K562 (cell line): ENCODE measurements at regions not wholly inside any gene's neighbourhood (a gene's known extent, or its start where the extent isn't known, plus 50 kb on each side); places are given as distances from the start of the nearest gene placed in this dataset.

ENCODE experiments used
- ATAC-seq: fragments of 200-7000 bp; cut with Tn5 transposase; 3 replicates; pipeline ENCODE4 v1.9.1; 2020; ENCODE audit warnings: moderate library complexity
- BruUV-seq: library from RNA; stranded (reverse); fragments of 400-500 nt; replicated peaks from 2 replicates; lab custom pipeline; 2021; lab: Mats Ljungman, UMichigan
- CTCF ChIA-PET: fragments of 300-600 bp; formaldehyde crosslinking; extraction: SDS; loops from one replicate; lab custom pipeline; 2021; ENCODE audit warnings: low intra/inter-chr PET ratio; lab: Yijun Ruan, JAX
- POLR2A ChIA-PET: fragments of 300-600, 350-650 bp; sonication (Branson Sonifier 250); formaldehyde crosslinking; extraction: SDS; loops from one replicate; lab custom pipeline; 2021; ENCODE audit warnings: antibody characterized with exemption, inconsistent platforms; lab: Yijun Ruan, JAX
- DNase-seq, 4 experiments: peaks; one replicate each; pipeline versions ENCODE4 v3.0.0 to v3.0.0-alpha.2; 2011 to 2018; ENCODE audit warnings: low spot score in 3 of 4, mixed read lengths in 3 of 4; ENCODE audit errors: extremely low read depth in 1 of 4
- FAIRE-seq: peaks from 2 replicates; lab custom pipeline; 2011; peaks lifted over from hg19 to GRCh38; lab: Jason Lieb, UNC
- H2AFZ ChIP-seq: 2 replicates; pipeline ENCODE4 v1.6.0; 2011; ENCODE audit warnings: low read depth, low read length, control low read depth, inconsistent platforms
- H3K27ac ChIP-seq: fragments of 200-600 bp; 3 replicates; pipeline ENCODE4 v1.8.0; 2011; ENCODE audit warnings: low read depth, mild to moderate bottlenecking, control low read depth, inconsistent platforms, low read length, moderate library complexity, mixed read lengths; ENCODE audit errors: extremely low read depth
- H3K27me3 ChIP-seq, 2 experiments: fragments of 300-600 bp in 1 of 2; 2 replicates in 1 of 2; 3 replicates in 1 of 2; pipeline versions ENCODE4 v1.6.0 to v1.8.0; 2011; ENCODE audit warnings: inconsistent platforms in 2 of 2, low read length in 2 of 2, mild to moderate bottlenecking in 1 of 2, mixed read lengths in 1 of 2, moderate library complexity in 1 of 2; ENCODE audit not compliant: control insufficient read depth in 2 of 2, insufficient read depth in 2 of 2
- H3K36me3 ChIP-seq: fragments of 300-600 bp; 3 replicates; pipeline ENCODE4 v1.8.0; 2011; ENCODE audit warnings: mild to moderate bottlenecking, low read length, inconsistent platforms; ENCODE audit not compliant: control insufficient read depth, insufficient read depth
- H3K4me1 ChIP-seq, 2 experiments: fragments of 200-600 bp in 1 of 2; replicated peaks in 1 of 2; 2 replicates in 1 of 2; 3 replicates in 1 of 2; pipeline versions ENCODE4 v1.5.1 to v1.8.0; 2011; ENCODE audit warnings: inconsistent platforms in 2 of 2, low read length in 2 of 2, mild to moderate bottlenecking in 1 of 2, mixed read lengths in 1 of 2, moderate library complexity in 1 of 2; ENCODE audit not compliant: control insufficient read depth in 2 of 2, insufficient read depth in 2 of 2
- H3K4me2 ChIP-seq: 2 replicates; pipeline ENCODE4 v1.6.1; 2011; ENCODE audit warnings: low read length, control low read depth, inconsistent platforms, mixed read lengths; ENCODE audit not compliant: insufficient read depth
- H3K4me3 ChIP-seq: fragments of 200-600 bp; sonication (generic), shearing (Covaris generic); 2 replicates; pipeline ENCODE4 v1.5.1; 2016; ENCODE audit warnings: control low read depth, inconsistent platforms
- H3K79me2 ChIP-seq: fragments of 200-600 bp; 3 replicates; pipeline ENCODE4 v1.8.0; 2011; ENCODE audit warnings: low read length, inconsistent platforms; ENCODE audit not compliant: control insufficient read depth, insufficient read depth
- H3K9ac ChIP-seq, 2 experiments: 2 replicates each; pipeline versions ENCODE4 v1.6.0 to v1.6.1; 2011; ENCODE audit warnings: low read depth in 2 of 2, low read length in 2 of 2, control low read depth in 1 of 2, inconsistent platforms in 1 of 2, mild to moderate bottlenecking in 1 of 2, mixed read lengths in 1 of 2; ENCODE audit not compliant: insufficient read depth in 1 of 2
- H3K9me1 ChIP-seq: one replicate; pipeline ENCODE4 v1.6.0; 2011; ENCODE audit warnings: inconsistent platforms, mild to moderate bottlenecking, low read length, moderate library complexity; ENCODE audit not compliant: control insufficient read depth, insufficient read depth
- H3K9me3 ChIP-seq: replicated peaks from 2 replicates; pipeline ENCODE4 v1.5.1; 2011; ENCODE audit warnings: low read depth, low read length, inconsistent platforms; ENCODE audit not compliant: control insufficient read depth, insufficient read depth
- H4K20me1 ChIP-seq: replicated peaks from 2 replicates; pipeline ENCODE4 v1.6.1; 2011; ENCODE audit warnings: low read length, inconsistent platforms, mixed read lengths; ENCODE audit not compliant: control insufficient read depth, insufficient read depth
- CEBPB ChIP-seq: fragments of 450-650 bp; IDR thresholded peaks from 2 replicates; pipeline ENCODE4 v1.6.1; 2016; ENCODE audit warnings: missing genetic modification characterization, missing compliant biosample characterization
- HDGF ChIP-seq: fragments of 450-650 bp; IDR thresholded peaks from 2 replicates; pipeline ENCODE4 v1.6.1; 2016
- USF1 ChIP-seq: sonication (generic); formaldehyde crosslinking; IDR thresholded peaks from 2 replicates; pipeline ENCODE4 v1.9.0; 2022; ENCODE audit warnings: mild to moderate bottlenecking, missing genetic modification reagents
- ZNF280A ChIP-seq: fragments of 450-650 bp; IDR thresholded peaks from 2 replicates; pipeline ENCODE4 v1.6.1; 2018; ENCODE audit warnings: mild to moderate bottlenecking, low read depth; ENCODE audit not compliant: partially characterized antibody
- ZNF589 ChIP-seq: fragments of 200-800 bp; sonication (Bioruptor generic); IDR thresholded peaks from 2 replicates; pipeline ENCODE4 v1.6.1; 2016; ENCODE audit warnings: low read depth, missing genetic modification characterization, missing compliant biosample characterization
- WGBS: fragments of 100-300 bp; shearing (Covaris generic); methylation state at CpG from one replicate; pipeline ENCODE4 v1.1.6; 2016; ENCODE audit warnings: low coverage, mixed read lengths; ENCODE audit not compliant: insufficient coverage; ENCODE audit errors: missing lambda C conversion rate; 5-methylcytosine and 5-hydroxymethylcytosine counted together
- in situ Hi-C: fragments of 300-500 bp; cut with MboI; formaldehyde crosslinking; loops from 4 replicates; pipeline ENCODE4 v1.15.0; 2018; ENCODE audit warnings: inconsistent platforms, mixed read lengths
- intact Hi-C: fragments of 100-400 bp; cut with micrococcal nuclease; formaldehyde crosslinking; loops from 2 replicates; pipeline ENCODE4 v1.14.2; 2022

- ChIA-PET POLR2A (no interaction called here), CTCF (no interaction called here)
- no peak overlapping the region for H3K27ac ChIP-seq
- H3K4me1 ChIP-seq: no peaks in the 10 kb centered on the region
- H3K9me1 ChIP-seq: no peaks in the 10 kb centered on the region
- no TSS peak for BruUV-seq
- H3K9me3 ChIP-seq: no peaks in the 10 kb centered on the region
- H4K20me1 ChIP-seq: no peaks in the 10 kb centered on the region
- in situ Hi-C loops: no loop called here
- no peaks in the 10 kb centered on the region for H3K79me2 ChIP-seq
- H2AFZ ChIP-seq: no peak overlapping the region
- no peak overlapping the region for H3K9ac ChIP-seq
- 0% methylated on average over 2 of the region's 2 CpGs for WGBS
- TF ChIP-seq USF1 (no peak), HDGF (no peak), CEBPB (no peak), ZNF280A (no peak), ZNF589 (no peak)
- H3K27me3 ChIP-seq: no peaks in the 10 kb centered on the region
- no peak for ATAC-seq
- no peak overlapping the region for H3K4me2 ChIP-seq
- intact Hi-C loops: no loop called here
- no peak for DNase-seq
- H3K4me3 ChIP-seq: no peak overlapping the region
- no peaks in the 10 kb centered on the region for H3K36me3 ChIP-seq
- no peak for FAIRE-seq
Observed at GRCh38 chr18:71209944-71210343, 921.1 kb downstream of the SOCS6 start.
